A549 (cell line): ENCODE measurements at regions not wholly inside any gene's neighbourhood (a gene's known extent, or its start where the extent isn't known, plus 50 kb on each side); places are given as distances from the start of the nearest gene placed in this dataset.

Experiments used
- ATAC-seq, 2 experiments: fragments of 200-7000 bp in 1 of 2; fragments of >200 bp in 1 of 2; cut with Nextera tagmentation in 1 of 2; cut with Tn5 transposase in 1 of 2; 3 replicates each; pipeline versions ENCODE4 v1.8.0 to v1.9.1; 2018 to 2020; ENCODE audit warnings: mild to moderate bottlenecking in 1 of 2, moderate library complexity in 1 of 2
- CTCF ChIA-PET: fragments of 300-600 bp; sonication (Branson Sonifier 250); formaldehyde crosslinking; extraction: SDS; loops from one replicate; lab custom pipeline; 2021; ENCODE audit warnings: antibody characterized with exemption, inconsistent platforms; lab: Yijun Ruan, JAX
- POLR2A ChIA-PET: fragments of 350-600 bp; formaldehyde crosslinking; extraction: SDS; loops from one replicate; lab custom pipeline; 2021; ENCODE audit warnings: antibody characterized with exemption, inconsistent platforms; lab: Yijun Ruan, JAX
- DNase-seq, 2 experiments: peaks; one replicate each; pipeline versions ENCODE4 v3.0.0 to v3.0.0-alpha.2; 2011 to 2016; ENCODE audit warnings: low read depth in 1 of 2, low spot score in 1 of 2
- FAIRE-seq: peaks from 2 replicates; lab custom pipeline; 2011; peaks lifted over from hg19 to GRCh38; lab: Jason Lieb, UNC
- H3K27ac ChIP-seq, 2 experiments: fragments of >200 bp; sonication (Bioruptor Twin); formaldehyde crosslinking; 3 replicates each; pipeline ENCODE4 v1.5.1; 2016 to 2017
- H3K4me1 ChIP-seq: fragments of >200 bp; sonication (Bioruptor Twin); formaldehyde crosslinking; 3 replicates; pipeline ENCODE4 v1.6.1; 2016
- H3K4me2 ChIP-seq: fragments of >200 bp; sonication (Bioruptor Twin); formaldehyde crosslinking; 3 replicates; pipeline ENCODE4 v1.6.1; 2016
- H3K4me3 ChIP-seq: fragments of >200 bp; sonication (Bioruptor Twin); formaldehyde crosslinking; 3 replicates; pipeline ENCODE4 v1.5.1; 2016
- H3K9me3 ChIP-seq: fragments of >200 bp; sonication (Bioruptor Twin); formaldehyde crosslinking; 3 replicates; pipeline ENCODE4 v1.6.1; 2016
- ATOH8 ChIP-seq: fragments of 250-450 bp; sonication (Bioruptor Pico); IDR thresholded peaks from 2 replicates; pipeline ENCODE4 v1.5.0; 2020; ENCODE audit warnings: low read depth, mild to moderate bottlenecking, moderate library complexity
- CBX2 ChIP-seq: fragments of 200-600 bp; sonication (generic); IDR thresholded peaks from 2 replicates; pipeline ENCODE4 v1.6.1; 2016; ENCODE audit warnings: low read depth, mild to moderate bottlenecking, borderline replicate concordance
- CBX8 ChIP-seq: fragments of 200-600 bp; sonication (generic); IDR thresholded peaks from 2 replicates; pipeline ENCODE4 v1.6.1; 2016
- EHMT2 ChIP-seq: fragments of 200-600 bp; sonication (generic); IDR thresholded peaks from 2 replicates; pipeline ENCODE4 v1.6.1; 2016; ENCODE audit warnings: antibody characterized with exemption, low read depth, mild to moderate bottlenecking, moderate library complexity
- FOSB ChIP-seq: fragments of 250-450 bp; sonication (Bioruptor Pico); IDR thresholded peaks from 2 replicates; pipeline ENCODE4 v1.5.0; 2020; ENCODE audit warnings: mild to moderate bottlenecking, moderate library complexity
- FOXS1 ChIP-seq: fragments of 250-450 bp; sonication (Bioruptor Pico); IDR thresholded peaks from 2 replicates; pipeline ENCODE4 v1.5.0; 2020; ENCODE audit warnings: mild to moderate bottlenecking, moderate library complexity
- HMGXB4 ChIP-seq: fragments of 250-450 bp; sonication (Bioruptor Pico); IDR thresholded peaks from 2 replicates; pipeline ENCODE4 v1.5.0; 2021; ENCODE audit warnings: mild to moderate bottlenecking, moderate library complexity, borderline replicate concordance
- HOXB13 ChIP-seq: fragments of 250-450 bp; sonication (Bioruptor Pico); IDR thresholded peaks from 2 replicates; pipeline ENCODE4 v1.5.0; 2020; ENCODE audit warnings: low read depth, mild to moderate bottlenecking, moderate library complexity
- HOXB5 ChIP-seq: fragments of 250-450 bp; sonication (Bioruptor Pico); IDR thresholded peaks from 2 replicates; pipeline ENCODE4 v1.5.0; 2020; ENCODE audit warnings: mild to moderate bottlenecking, moderate library complexity
- JUN ChIP-seq, 2 experiments: fragments of >200 bp; sonication (Bioruptor Twin); formaldehyde crosslinking; IDR thresholded peaks; 2 replicates in 1 of 2; 3 replicates in 1 of 2; pipeline ENCODE4 v1.6.1; 2016 to 2017
- KDM1A ChIP-seq: fragments of 200-600 bp; sonication (generic); IDR thresholded peaks from 2 replicates; pipeline ENCODE4 v1.6.1; 2016; ENCODE audit warnings: low read depth, mild to moderate bottlenecking
- MAFK ChIP-seq: fragments of 450-650 bp; IDR thresholded peaks from 2 replicates; pipeline ENCODE4 v1.6.1; 2014; ENCODE audit not compliant: partially characterized antibody
- MYC ChIP-seq: IDR thresholded peaks from 2 replicates; pipeline ENCODE4 v1.6.1; 2012; ENCODE audit warnings: mild to moderate bottlenecking, inconsistent platforms, low read length, improper control_type of control experiment, borderline replicate concordance
- NFE2L2 ChIP-seq: fragments of 150-350 bp; conservative IDR thresholded peaks from 2 replicates; pipeline ENCODE4 v1.6.1; 2014; ENCODE audit warnings: low read length
- PHF8 ChIP-seq: fragments of 200-600 bp; sonication (generic); IDR thresholded peaks from 2 replicates; pipeline ENCODE4 v1.6.1; 2016; ENCODE audit warnings: low read depth, mild to moderate bottlenecking, antibody characterized with exemption, moderate library complexity, borderline replicate concordance
- RCOR1 ChIP-seq: fragments of 150-350 bp; IDR thresholded peaks from 2 replicates; pipeline ENCODE4 v1.6.1; 2014; ENCODE audit warnings: antibody characterized with exemption, low read length, low read depth
- SMC3 ChIP-seq: fragments of >200 bp; sonication (Bioruptor Twin); formaldehyde crosslinking; IDR thresholded peaks from 3 replicates; pipeline ENCODE4 v1.6.1; 2018; ENCODE audit warnings: inconsistent platforms
- TP53 ChIP-seq: fragments of 250-450 bp; sonication (Bioruptor Pico); IDR thresholded peaks from 2 replicates; pipeline ENCODE4 v1.5.0; 2021; ENCODE audit warnings: mild to moderate bottlenecking, moderate library complexity
- ZSCAN20 ChIP-seq: fragments of 250-450 bp; sonication (Bioruptor Pico); IDR thresholded peaks from 2 replicates; pipeline ENCODE4 v1.8.0; 2022; ENCODE audit warnings: mild to moderate bottlenecking, moderate library complexity
- WGBS: methylation state at CpG from one replicate; pipeline ENCODE4 v1.1.6; 2017; ENCODE audit errors: missing lambda C conversion rate; 5-methylcytosine and 5-hydroxymethylcytosine counted together
- TF ChIP-seq, protein P1 (sequence below): fragments of >200 bp; sonication (Bioruptor Twin); formaldehyde crosslinking; IDR thresholded peaks from 3 replicates; pipeline ENCODE4 v1.6.1; 2016
- TF ChIP-seq, protein P2 (sequence below): fragments of >200 bp; sonication (Bioruptor Twin); formaldehyde crosslinking; IDR thresholded peaks from 3 replicates; pipeline ENCODE4 v1.5.1; 2016
- TF ChIP-seq, protein P3 (sequence below): fragments of 200-600 bp; sonication (generic); IDR thresholded peaks from 2 replicates; pipeline ENCODE4 v1.6.1; 2016; ENCODE audit warnings: antibody characterized with exemption, mild to moderate bottlenecking, moderate library complexity

DNA sequence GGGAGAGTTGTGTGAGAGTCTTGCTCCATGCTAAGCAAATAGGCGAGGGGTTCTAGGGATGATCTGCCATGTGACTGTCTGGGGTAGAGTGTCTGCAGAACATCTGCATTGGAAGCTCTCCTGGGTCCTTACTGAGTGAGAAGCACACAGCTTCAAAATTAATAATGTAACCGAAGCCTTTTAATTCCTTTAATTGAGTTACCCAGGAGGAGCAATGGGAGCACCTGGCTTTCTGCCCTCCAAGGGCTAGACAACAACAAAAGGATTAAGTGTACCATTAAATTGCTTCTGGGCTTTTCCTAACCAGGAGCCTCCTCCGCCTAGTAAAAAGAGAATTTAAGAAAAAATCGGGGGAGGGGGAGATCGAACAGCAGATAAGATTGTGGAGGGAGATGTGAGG lies 102.0 kb upstream of the TBX20 start:
- ATAC-seq = no peak
- TF ChIP-seq JUN (IDR thresholded peaks at IDR 0.05) (no peak), CBX8 (no peak), HOXB13 (CRISPR knock-in tag) (no peak), NFE2L2 (no peak)
- TF ChIP-seq, all 56 proteins: peak for 0
- no peak for DNase-seq
- Histone ChIP-seq H3K4me1 (no peaks in the 10 kb centered on the region), H3K27ac (no peak overlapping the region), H3K9me3 (peaks cover 6% of the 10 kb centered on the region; the same call in 1 of the 3 replicates), H3K4me2 (no peak overlapping the region), H3K4me3 (no peak overlapping the region)
- 14% methylated on average over 5 of the region's 5 CpGs for WGBS
- FAIRE-seq = no peak
- ChIA-PET POLR2A (no interaction called here), CTCF (interaction anchor here (1.3 kb wide), 1 partner anchor 16 kb away, joined by 3 read pairs; no protein-coding TSS in a partner anchor)

DNA sequence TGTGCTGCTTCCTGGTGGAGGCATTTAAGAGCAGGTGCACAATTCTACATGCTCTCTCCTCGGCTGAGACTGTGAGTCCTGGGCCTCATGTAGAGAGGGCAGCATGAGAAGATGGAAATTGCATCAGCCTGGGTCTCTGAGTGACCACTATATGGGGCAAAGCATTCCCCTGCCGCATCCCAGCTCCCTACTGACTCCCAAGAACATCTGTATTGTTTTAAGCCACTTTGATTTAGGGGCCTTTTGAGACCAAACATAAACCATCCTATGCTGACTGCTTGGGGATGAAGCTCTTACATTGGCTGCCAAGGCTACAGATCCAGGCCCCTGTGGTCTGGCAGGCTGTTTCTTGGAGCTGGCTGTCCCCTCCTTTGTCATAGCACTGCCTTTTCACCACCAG lies 101.3 kb upstream of the TBX20 start:
- ATAC-seq (no peak), DNase-seq (no peak), FAIRE-seq (no peak)
- Histone ChIP-seq H3K4me1 (no peaks in the 10 kb centered on the region), H3K4me2 (no peak overlapping the region), H3K27ac (no peak overlapping the region), H3K9me3 (peaks cover 6% of the 10 kb centered on the region; the same call in 1 of the 3 replicates), H3K4me3 (no peak overlapping the region)
- CTCF ChIA-PET = interaction anchor here (1.2 to 1.3 kb wide), 2 partner anchors 17 kb away, joined by 3 read pairs; no protein-coding TSS in a partner anchor
- WGBS = 5% methylated on average over 2 of the region's 2 CpGs
- POLR2A ChIA-PET = no interaction called here
- TF ChIP-seq SMC3 = no peak
- TF ChIP-seq KDM1A = no peak
- no peak for TF ChIP-seq MAFK
- no peak for TF ChIP-seq PHF8
- no peak for TF ChIP-seq HOXB5 (CRISPR knock-in tag)
- TF ChIP-seq, protein P1, sequence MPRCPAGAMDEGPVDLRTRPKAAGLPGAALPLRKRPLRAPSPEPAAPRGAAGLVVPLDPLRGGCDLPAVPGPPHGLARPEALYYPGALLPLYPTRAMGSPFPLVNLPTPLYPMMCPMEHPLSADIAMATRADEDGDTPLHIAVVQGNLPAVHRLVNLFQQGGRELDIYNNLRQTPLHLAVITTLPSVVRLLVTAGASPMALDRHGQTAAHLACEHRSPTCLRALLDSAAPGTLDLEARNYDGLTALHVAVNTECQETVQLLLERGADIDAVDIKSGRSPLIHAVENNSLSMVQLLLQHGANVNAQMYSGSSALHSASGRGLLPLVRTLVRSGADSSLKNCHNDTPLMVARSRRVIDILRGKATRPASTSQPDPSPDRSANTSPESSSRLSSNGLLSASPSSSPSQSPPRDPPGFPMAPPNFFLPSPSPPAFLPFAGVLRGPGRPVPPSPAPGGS = no peak
- TF ChIP-seq MYC = no peak
- no peak for TF ChIP-seq ATOH8
- no peak for TF ChIP-seq FOSB (CRISPR knock-in tag)
- TF ChIP-seq HMGXB4 = no peak
- no peak for TF ChIP-seq CBX2
- no peak for TF ChIP-seq FOXS1 (CRISPR knock-in tag)
- TF ChIP-seq, all 56 proteins: peak for 0

DNA sequence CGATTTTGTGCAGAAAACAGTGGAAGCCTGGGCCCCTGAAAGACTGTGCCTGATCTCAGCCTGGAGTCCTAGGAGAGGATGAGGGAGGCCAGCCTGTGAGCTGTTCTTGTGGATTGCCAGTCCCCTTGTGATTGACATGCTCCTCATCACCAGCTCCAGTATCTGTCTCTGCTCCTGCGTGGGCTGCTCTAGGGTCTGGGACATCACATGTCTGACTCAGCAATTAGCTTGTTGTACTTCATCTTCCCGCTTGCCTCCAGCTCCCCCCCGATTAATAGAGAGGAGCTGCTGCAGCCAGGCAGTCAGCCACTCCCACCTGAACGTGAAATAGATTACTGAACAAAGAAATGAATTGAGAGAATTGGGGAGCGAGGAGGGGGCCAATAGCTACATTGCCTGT lies 99.6 kb upstream of the TBX20 start:
- POLR2A ChIA-PET = no interaction called here
- Histone ChIP-seq H3K27ac (no peak overlapping the region), H3K9me3 (peaks cover 5% of the 10 kb centered on the region; the same call in 1 of the 3 replicates), H3K4me3 (no peak overlapping the region), H3K4me1 (no peaks in the 10 kb centered on the region)
- no peak for ATAC-seq
- WGBS = 24% methylated on average over 6 of the region's 6 CpGs
- TF ChIP-seq MAFK = peak; percentile 59
- TF ChIP-seq TP53 (CRISPR knock-in tag) = no peak
- TF ChIP-seq, all 56 proteins: peak for 1
- H3K4me2 ChIP-seq = no peak overlapping the region
- DNase-seq (no peak), FAIRE-seq (no peak)
- CTCF ChIA-PET = interaction anchor here (1.0 kb wide), 1 partner anchor 167 kb away, joined by 4 read pairs; no protein-coding TSS in a partner anchor

DNA sequence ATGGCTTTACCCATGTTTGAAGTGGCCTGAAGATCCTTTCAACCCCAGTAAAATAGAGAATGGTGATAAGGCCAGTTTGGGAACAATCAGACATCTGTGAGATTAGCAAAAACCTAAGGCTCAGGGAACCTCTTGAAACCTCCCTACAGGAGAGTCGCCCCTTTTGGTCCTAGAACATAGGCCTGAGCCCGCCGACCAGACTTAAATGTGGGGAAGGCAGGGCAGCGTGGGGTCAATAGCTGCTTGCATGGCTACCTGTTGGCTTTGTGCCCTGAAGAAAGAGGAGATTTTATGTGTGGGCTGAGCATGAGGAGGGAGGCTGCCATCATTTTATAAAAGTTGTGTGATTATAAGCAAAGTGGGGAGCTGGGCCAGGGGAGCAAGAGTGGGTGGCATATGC lies 97.6 kb upstream of the TBX20 start:
- WGBS = 40% methylated on average over 4 of the region's 4 CpGs
- Histone ChIP-seq H3K4me1 (no peaks in the 10 kb centered on the region), H3K4me2 (no peak overlapping the region), H3K27ac (no peak overlapping the region), H3K9me3 (no peaks in the 10 kb centered on the region), H3K4me3 (no peak overlapping the region)
- DNase-seq = no peak
- no peak for ATAC-seq
- POLR2A ChIA-PET = no interaction called here
- FAIRE-seq = no peak
- CTCF ChIA-PET = no interaction called here
- TF ChIP-seq PHF8 (no peak), RCOR1 (no peak), EHMT2 (no peak), ZSCAN20 (no peak)
- TF ChIP-seq, protein P2, sequence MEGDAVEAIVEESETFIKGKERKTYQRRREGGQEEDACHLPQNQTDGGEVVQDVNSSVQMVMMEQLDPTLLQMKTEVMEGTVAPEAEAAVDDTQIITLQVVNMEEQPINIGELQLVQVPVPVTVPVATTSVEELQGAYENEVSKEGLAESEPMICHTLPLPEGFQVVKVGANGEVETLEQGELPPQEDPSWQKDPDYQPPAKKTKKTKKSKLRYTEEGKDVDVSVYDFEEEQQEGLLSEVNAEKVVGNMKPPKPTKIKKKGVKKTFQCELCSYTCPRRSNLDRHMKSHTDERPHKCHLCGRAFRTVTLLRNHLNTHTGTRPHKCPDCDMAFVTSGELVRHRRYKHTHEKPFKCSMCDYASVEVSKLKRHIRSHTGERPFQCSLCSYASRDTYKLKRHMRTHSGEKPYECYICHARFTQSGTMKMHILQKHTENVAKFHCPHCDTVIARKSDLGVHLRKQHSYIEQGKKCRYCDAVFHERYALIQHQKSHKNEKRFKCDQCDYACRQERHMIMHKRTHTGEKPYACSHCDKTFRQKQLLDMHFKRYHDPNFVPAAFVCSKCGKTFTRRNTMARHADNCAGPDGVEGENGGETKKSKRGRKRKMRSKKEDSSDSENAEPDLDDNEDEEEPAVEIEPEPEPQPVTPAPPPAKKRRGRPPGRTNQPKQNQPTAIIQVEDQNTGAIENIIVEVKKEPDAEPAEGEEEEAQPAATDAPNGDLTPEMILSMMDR = no peak
- TF ChIP-seq, protein P3, sequence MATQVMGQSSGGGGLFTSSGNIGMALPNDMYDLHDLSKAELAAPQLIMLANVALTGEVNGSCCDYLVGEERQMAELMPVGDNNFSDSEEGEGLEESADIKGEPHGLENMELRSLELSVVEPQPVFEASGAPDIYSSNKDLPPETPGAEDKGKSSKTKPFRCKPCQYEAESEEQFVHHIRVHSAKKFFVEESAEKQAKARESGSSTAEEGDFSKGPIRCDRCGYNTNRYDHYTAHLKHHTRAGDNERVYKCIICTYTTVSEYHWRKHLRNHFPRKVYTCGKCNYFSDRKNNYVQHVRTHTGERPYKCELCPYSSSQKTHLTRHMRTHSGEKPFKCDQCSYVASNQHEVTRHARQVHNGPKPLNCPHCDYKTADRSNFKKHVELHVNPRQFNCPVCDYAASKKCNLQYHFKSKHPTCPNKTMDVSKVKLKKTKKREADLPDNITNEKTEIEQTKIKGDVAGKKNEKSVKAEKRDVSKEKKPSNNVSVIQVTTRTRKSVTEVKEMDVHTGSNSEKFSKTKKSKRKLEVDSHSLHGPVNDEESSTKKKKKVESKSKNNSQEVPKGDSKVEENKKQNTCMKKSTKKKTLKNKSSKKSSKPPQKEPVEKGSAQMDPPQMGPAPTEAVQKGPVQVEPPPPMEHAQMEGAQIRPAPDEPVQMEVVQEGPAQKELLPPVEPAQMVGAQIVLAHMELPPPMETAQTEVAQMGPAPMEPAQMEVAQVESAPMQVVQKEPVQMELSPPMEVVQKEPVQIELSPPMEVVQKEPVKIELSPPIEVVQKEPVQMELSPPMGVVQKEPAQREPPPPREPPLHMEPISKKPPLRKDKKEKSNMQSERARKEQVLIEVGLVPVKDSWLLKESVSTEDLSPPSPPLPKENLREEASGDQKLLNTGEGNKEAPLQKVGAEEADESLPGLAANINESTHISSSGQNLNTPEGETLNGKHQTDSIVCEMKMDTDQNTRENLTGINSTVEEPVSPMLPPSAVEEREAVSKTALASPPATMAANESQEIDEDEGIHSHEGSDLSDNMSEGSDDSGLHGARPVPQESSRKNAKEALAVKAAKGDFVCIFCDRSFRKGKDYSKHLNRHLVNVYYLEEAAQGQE = no peak
